GM19043 (cell line): ENCODE measurements at regions not wholly inside any gene's neighbourhood (a gene's known extent, or its start where the extent isn't known, plus 50 kb on each side); places are given as distances from the start of the nearest gene placed in this dataset.

ENCODE experiments used
- ATAC-seq: cut with Tn5 transposase; IDR thresholded peaks from one replicate; pipeline ENCODE4 v1.9.1; 2021; ENCODE audit warnings: low read depth; ENCODE audit not compliant: unreplicated experiment

- no peak for ATAC-seq
Observed at GRCh38 chr12:84691266-84691665, 221.3 kb downstream of the SLC6A15 start.

GRCh38 chr12:84689638-84690037, 223.0 kb downstream of the SLC6A15 start:
- no peak for ATAC-seq

GRCh38 chr12:84685379-84685778, 227.2 kb downstream of the SLC6A15 start:
- ATAC-seq, result no peak

- no peak for ATAC-seq
Observed at GRCh38 chr12:84676787-84677186, 235.8 kb downstream of the SLC6A15 start.

- ATAC-seq, result no peak
Observed at GRCh38 chr12:84661786-84662185, 250.8 kb downstream of the SLC6A15 start.

- no peak for ATAC-seq
Observed at GRCh38 chr12:84660139-84660538, 252.5 kb downstream of the SLC6A15 start.

GRCh38 chr12:84658877-84659276, 253.7 kb downstream of the SLC6A15 start:
- ATAC-seq, result no peak

- no peak for ATAC-seq
Observed at GRCh38 chr12:84656705-84657104, 255.9 kb downstream of the SLC6A15 start.

- ATAC-seq, result no peak
Observed at GRCh38 chr12:84653482-84653881, 259.1 kb downstream of the SLC6A15 start.

- no peak for ATAC-seq
Observed at GRCh38 chr12:84648425-84648824, 264.2 kb downstream of the SLC6A15 start.

- no peak for ATAC-seq
Observed at GRCh38 chr12:84644908-84645307, 267.7 kb downstream of the SLC6A15 start.

GRCh38 chr12:84643993-84644392, 268.6 kb downstream of the SLC6A15 start:
- ATAC-seq, result no peak

- no peak for ATAC-seq
Observed at GRCh38 chr12:84641940-84642545, 270.6 kb downstream of the SLC6A15 start.

- ATAC-seq, result no peak
Observed at GRCh38 chr12:84638811-84639368, 273.7 kb downstream of the SLC6A15 start.

- ATAC-seq, result no peak
Observed at GRCh38 chr12:84637926-84638325, 274.7 kb downstream of the SLC6A15 start.

- ATAC-seq, result no peak
Observed at GRCh38 chr12:84636801-84637290, 275.8 kb downstream of the SLC6A15 start.

- ATAC-seq, result no peak
Observed at GRCh38 chr12:84634526-84634925, 278.1 kb downstream of the SLC6A15 start.

- no peak for ATAC-seq
Observed at GRCh38 chr12:84632556-84632955, 280.0 kb downstream of the SLC6A15 start.

- no peak for ATAC-seq
Observed at GRCh38 chr12:84631020-84631419, 281.6 kb downstream of the SLC6A15 start.

GRCh38 chr12:84627593-84627992, 285.0 kb downstream of the SLC6A15 start:
- ATAC-seq, result no peak

GRCh38 chr12:84624601-84625000, 288.0 kb downstream of the SLC6A15 start:
- no peak for ATAC-seq

GRCh38 chr12:84619053-84619571, 293.5 kb downstream of the SLC6A15 start:
- no peak for ATAC-seq
